HG03354 (cell line): ENCODE measurements at regions not wholly inside any gene's neighbourhood (a gene's known extent, or its start where the extent isn't known, plus 50 kb on each side); places are given as distances from the start of the nearest gene placed in this dataset.

Experiments
- ATAC-seq: cut with Tn5 transposase; IDR thresholded peaks from one replicate; pipeline ENCODE4 v1.9.1; 2021; ENCODE audit warnings: mild to moderate bottlenecking; ENCODE audit not compliant: unreplicated experiment, poor library complexity, severe bottlenecking

DNA sequence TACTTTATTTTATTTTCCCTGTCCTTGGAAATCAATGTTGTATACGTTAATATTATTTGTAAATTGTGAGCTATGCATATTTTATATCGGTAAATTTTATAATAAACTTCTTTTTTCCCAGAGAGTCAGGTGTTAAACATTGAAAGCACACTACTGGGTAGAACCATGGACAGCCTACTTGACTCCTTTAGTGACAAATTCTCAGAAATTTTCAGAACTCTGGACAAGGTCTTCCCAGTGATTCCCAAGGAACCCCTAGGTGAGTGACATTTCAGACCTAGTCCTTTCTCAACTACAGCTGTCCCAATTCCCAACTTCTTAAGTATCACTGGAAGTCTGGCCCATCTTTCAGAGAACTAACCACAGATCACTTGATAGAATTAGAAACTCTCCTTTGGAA lies 107.2 kb downstream of the RCN1 start:
- no peak for ATAC-seq

DNA sequence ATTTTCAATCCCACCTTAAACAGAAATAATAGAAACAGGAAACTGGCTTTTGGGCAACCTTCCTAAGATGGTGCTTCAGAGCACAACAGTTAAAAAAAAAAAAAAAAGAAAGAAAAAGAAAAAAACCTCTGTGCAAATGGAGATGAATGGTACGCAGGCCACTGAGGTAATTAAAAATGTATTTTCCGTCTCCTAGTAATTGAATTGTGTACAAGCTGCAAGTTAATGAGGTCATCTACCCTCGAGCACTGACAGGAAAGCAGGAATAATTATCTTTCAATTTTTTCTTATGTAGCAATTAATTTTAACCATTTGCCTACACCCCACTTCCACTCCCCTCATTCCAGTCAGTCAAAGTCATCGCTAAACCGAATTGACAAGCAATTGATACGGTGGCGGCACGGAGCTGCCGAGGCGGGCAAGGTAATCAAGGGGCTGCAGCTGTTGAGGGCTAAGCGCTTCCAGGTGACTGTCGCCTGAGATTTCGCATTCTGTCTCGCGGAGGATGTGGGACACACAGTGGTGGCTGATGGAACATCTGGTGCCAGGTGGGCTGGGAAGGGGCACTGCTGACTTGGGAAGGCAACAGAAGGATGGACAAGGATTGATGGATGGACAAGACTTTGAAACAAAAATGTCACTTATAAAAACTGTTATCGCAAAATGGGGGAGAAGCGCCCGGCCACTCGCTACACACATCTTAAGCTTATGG lies 109.4 kb downstream of the RCN1 start:
- ATAC-seq = no peak

DNA sequence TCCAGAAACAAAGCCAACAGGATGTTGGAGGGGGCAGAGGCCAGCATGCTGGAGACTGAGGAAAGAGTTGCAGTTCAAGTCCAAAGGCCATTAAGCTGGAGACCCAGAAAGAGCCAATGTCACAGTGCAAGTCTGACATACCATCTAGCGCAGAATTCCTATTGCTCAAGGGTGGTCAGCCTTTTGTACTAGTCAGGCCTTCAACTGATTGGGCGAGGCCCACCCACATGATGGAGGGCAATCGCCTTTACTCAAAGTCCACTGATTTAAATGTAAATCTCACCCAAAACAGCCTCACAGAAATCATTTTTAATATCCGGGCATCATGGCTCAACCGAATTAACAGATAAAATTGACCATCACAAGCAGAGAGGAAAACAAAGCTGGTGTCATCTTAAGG lies 113.9 kb downstream of the RCN1 start:
- ATAC-seq = no peak

DNA sequence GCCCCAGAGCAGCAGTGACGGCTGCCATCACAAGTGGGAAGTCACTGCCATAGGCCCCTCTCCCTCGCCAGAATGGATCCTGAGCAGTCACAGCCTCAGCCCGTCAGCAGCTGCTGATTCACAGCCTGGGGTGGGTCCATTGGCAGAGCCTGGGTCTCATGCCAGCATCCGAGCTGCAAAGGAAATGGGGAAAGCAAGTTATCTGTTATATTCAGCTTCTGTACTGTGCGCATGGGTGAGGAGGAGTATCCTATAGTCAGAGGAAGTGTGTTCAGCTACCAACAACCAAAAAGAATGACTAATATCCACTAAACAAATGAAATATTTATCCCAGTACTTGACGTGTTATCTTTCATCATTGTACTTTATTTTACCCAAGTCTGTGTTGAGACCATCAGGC lies 119.7 kb downstream of the RCN1 start:
- ATAC-seq = no peak

DNA sequence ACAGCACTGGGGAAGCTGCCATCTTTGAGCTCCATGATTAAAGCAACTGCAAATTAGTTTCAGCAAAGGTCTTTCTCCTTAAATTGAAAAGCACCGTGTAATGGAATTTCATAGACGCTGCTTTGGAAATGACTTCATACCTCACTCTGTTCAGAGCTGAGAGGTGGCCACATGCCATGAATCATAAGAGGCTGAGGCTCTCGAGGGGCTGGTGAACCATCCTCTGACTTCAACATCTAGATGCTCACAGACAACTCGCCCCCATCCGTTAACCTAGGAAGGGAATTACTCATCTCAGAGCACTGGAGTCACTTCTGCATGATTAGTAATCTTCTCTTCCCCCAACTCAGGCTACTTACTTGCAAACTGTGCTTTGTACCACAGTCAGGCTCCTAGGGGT lies 122.3 kb downstream of the RCN1 start:
- no peak for ATAC-seq

DNA sequence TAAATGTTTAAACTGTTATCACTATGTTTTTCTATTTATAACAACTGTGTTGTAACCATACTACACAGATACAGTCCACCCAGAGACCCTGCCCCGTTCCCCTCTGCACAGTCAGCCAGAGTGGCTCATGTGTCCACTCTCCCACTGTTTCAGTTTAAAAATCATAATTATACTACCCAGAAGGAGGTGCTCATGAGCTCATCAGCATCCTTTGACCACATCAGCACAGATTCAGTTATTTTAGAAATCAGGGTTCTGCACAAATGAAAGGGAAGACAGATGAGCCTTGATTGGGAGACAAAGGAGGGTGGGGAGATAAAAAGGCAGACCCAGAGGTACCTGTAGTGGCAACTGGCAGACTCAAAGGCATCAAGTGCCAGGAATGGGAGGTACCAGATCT lies 124.3 kb downstream of the RCN1 start:
- no peak for ATAC-seq

DNA sequence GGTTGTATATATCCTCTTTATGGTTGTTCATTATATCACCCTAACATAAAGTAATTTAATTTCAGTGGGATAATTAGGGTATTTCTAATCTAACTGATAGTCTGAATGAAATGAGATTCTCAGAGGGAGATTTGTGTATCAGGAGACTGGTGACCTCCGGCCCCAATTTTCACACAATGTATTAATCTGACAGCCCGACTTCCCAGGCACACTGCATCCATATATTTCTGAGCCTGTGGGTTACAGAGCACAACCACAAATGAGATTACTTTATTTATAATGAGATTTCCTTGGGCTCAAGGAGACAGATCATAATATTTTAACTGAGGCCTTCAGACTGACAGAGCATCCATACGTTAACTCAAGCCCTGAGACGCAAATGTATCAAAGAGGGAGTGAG lies 125.9 kb downstream of the RCN1 start:
- ATAC-seq = no peak

DNA sequence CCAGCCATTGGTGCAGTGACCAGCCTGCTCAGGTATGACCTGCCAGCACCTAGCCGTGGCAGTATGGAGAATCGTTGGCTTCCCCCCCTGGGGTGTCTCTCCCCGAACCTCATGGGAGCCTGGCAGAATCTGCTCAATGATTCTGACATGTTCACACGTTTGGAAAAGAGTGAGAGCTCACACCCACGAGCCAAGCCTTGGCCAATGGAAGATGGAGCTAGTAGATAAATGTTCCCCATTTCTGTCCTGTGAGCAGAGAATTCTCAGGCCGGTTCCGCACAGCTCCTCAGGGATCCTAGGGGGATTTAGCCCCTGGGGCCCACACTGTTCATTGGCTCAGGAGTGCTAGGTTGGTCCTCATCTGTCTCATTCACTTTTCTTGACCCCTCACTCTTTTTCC lies 128.4 kb downstream of the RCN1 start:
- ATAC-seq = no peak

DNA sequence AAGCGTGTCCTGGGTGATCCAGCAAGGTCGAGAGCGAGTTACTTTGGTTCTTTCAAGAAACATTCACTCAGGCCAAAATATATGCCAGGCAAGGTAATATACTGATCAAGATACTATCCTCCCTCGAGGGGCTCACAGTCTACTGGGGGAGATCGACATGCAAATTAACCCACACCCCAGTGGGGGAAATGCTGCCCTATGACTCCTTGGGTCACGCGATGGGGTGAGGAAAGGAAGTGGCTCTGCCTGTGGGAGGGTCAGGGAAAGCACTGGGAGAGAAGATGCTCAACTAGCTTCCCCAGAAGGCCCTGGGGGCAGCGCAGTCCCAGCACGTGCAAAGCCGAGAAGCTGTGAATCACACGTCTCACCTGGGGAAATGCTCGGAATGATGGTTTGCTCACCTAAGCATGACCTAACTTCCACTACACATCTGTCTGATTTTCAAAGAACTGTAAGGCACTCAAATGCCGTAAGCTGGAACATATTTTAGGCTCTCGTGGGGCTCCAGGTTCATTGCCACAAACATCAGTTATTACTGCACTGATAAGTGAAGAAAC lies 130.7 kb downstream of the RCN1 start:
- ATAC-seq = no peak

DNA sequence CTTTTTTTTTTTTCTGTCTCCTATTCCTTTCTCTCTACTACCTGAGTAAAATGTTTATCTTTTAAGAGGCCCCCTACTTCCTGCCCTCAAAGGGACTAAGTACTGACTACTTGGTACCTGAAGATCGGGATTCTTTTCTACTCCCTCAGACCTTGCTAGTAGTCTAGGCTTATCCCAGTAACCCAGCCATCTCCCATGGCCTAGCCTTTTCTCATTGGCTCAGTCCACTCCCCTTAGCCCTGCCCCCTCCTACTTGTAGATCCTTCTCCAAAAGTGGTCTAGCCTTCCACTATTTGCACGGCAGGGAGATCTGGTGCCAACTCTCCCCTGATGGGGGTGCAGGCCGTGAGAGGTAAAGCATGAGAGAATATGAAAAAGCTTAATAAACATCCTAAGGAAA lies 133.7 kb downstream of the RCN1 start:
- no peak for ATAC-seq

DNA sequence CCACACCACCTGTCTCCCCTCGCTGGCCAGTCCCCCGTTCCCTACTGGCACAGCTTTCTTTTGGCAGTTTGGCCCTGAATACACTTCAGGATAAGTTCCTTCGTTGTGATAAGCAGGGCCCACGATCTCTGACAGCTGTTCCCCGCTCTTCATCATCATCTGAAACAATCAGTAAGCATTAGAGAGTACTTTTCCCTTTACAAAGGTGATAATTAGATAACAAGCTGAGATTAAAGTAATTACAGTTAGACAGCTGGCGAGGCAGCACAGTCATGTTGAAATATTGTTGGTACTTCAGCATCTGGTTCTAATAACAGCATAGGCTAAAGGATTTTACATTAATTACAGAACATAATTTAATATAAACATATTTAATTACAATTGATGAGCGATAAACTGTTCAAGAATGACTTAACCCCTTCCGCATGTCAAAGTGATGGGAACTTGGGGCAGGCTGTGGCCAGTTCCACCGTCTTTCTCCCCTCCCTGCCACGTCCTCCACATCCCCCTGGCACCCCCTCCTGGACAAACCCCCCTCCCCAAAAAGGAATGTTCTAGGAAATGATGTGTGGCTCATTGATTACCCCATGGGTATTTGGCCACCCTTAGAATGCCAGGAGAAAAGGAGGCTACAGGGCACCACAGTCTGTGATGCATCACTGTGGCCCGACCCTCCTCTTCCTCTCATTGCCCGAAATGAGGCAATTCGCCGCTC lies 134.9 kb downstream of the RCN1 start:
- ATAC-seq = no peak

DNA sequence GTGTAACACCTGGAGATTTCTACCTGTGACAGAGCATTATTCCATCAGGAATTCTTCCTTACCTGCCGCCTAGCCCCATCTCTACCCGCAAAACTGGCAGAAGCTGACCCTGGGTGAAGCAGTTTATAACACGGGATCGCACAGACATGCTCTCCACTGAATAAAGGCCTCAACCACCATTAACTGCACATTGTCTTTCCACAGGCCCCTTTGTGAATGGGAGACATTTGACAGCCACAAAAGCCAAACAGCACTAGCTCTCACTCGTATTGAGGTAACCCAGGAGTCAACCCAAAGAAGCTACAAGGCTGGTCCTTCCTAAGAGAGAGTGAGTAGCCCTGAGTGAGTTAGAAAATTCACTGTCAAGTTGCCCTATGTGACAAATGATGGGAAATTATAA lies 135.6 kb downstream of the RCN1 start:
- no peak for ATAC-seq

DNA sequence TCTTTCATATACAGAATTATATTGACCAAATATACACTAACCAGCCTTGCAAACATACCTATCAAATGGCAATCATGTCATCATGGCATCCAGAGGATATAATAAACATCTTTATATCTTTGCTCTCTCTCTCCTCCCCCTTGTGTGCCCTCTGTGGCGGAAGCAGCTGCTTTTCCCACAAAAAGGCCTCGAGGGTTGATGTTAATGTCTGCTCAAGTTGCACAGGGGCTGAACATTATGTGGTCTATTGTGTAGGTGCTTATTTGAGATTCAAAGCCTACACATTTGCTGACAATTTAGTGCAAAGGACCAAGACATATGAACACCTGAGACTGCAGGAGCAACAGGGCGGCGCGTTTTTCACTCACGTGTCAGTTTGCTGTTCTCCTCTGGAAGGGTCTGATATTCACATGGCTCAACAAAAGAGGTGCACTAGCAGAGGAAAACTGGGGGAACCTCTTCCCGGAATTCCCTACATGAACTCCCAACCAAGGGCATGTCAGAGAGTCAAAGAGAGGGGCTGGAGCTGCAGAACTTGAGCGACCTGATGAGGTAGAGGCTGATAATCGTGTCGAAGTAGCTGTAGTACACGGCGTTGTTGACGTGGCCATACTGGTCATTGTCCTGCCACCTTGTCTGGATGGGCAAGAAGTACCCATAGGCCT lies 138.8 kb downstream of the RCN1 start:
- ATAC-seq = no peak

DNA sequence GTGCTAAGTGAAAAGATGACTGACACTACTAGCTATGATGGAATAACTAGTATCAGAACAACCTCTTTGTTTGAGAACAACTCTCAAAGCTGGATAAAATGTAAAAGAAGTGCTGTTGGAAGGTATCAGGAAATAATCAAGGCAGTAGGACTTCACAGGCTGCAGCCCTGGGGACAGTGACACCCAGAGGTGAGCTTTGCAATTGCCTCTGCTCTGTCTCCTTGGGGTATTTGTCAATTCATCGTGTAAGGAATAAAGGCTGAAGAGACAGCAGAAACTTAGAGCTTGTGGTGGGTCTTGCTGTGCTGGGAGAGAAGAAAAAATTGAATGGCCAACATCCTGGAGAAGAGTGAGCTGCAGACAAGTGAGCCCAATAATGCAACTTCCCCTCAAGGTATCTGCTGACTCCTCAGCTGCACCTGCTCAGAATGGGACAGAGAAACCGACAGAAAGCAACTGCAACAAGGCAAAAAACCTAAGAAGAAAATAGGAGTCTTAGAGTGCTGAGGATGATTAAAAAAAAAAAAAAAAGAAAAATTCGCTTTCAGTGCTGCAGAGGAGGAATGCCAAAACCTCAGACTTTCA lies 141.1 kb downstream of the RCN1 start:
- ATAC-seq = peak; percentile 85

DNA sequence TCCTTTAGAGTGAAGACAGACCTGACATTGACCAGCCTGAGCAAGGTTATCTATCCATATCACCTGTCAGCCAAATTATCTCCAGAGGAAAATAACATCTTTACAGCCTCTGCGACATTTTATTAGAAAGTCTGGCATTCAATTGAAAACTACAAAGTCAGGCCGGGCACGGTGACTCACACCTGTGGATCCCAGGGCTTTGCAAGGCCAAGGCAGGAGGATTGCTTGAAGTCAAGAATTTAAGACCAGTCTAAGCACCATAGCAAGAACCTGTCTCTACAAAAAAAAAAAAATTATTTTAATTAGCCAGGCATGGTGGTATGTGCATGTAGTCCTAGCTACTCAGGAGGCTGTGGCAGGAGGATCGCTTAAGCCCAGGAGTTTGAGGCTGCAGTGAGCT lies 141.6 kb downstream of the RCN1 start:
- no peak for ATAC-seq

DNA sequence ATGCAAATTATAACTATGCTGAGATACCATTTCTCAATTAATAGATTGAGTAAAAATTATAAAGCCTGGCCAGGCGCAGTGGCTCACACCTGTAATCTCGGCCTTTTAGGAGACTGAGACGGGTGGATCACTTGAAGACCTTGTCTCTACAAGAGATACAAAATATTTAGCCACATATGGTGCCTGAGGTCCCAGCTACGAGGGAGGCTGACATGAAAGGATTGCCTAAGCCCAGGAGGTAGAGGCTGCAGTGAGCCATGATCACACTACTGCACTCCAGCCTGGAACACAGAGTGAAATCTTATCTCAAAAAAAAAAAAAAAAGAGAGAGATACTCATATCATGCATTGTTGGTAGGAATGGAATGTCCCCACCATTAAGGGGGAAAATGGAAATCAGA lies 142.4 kb downstream of the RCN1 start:
- ATAC-seq = no peak

DNA sequence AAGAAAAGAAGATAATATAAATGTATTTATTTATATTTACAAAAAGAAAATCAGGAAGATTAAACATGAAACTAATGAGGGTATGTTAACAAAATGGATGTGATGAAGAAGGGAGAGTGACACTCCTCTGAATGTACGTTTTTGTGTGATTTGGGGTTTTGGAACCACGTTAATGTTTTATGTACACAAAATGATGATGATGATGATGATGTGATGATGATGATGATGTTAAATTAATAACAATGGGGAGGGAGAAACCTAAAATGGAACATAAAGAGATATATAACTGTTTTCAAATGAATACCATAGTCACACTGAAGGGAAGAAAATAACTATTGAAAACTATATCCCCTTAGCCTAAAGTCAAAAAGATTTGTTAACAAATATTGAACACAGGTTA lies 143.1 kb downstream of the RCN1 start:
- ATAC-seq = no peak

DNA sequence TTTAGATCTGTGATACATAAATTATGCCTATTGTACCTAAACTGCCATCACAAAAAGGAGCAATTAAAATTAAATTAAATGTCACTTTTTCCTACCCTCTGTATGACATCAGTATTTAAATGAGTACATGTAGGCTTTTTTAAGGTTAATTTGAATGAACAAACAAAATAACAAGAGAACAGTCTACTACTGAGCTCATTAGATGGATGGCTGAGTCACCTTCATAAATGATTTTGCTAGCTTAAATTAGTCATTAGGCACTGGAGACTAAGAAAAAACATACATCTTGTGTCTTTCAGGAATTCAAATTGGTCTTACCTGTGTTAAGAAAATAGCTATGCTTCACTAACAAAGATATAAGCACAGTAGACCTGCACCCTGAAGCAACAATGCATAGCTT lies 153.6 kb downstream of the RCN1 start:
- ATAC-seq = no peak

DNA sequence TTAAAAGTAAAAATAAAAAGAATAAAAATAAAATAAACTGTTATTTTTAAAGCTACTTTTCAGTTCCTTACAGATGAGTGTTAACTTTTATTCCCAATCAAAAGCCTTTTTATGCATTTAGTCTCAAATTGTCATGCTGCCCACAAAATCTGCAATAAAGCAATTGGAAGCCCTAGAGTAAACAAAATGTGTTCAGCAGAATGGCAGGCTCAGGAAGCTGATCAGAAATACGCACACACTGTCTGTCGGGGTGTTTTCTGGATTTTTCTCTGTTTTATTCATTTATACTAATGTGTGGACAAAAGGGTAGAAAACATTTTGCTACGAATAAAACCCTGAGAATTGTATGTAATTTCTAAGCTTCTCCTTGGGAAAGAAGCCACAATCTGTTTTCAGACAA lies 162.8 kb downstream of the RCN1 start:
- ATAC-seq = no peak

DNA sequence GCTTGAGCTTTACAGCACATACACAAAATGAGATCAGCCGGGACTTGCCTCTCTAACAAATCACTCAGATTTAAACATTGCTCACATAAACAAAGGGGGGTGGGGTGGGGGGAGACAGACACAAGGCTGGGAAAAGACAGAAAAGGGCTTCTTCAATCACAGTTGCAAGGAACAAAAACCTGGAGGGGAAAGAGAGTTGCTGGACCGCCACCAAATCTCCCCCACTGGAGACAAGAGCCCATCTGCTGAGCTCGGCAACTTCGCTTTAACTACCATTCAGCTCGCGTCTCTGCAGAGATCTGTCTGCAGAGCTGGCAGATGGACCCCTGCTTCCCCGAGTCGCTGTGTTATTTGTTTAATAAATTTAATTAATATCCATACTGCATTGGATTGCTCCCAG lies 165.0 kb downstream of the RCN1 start:
- no peak for ATAC-seq

DNA sequence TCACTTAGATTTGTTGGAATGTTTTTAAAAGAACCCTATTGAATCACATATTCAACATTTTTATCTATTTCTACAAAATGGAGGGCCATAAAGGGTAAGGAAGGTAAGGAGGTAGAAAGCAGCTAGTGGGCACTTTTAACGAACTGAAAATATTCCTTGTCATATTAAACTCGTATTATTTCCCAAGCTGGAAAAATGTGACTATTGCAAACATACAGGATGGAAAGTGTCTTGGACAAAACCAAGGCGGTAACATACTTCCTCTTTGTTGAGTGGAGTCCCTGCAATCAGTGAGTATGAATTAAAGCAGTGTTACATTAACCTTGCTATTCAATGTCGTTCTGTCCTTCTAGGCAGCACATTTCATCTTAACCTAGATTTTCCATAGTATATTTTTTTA lies 165.6 kb downstream of the RCN1 start:
- no peak for ATAC-seq
